H1 (cell line): ENCODE measurements at regions not wholly inside any gene's neighbourhood (a gene's known extent, or its start where the extent isn't known, plus 50 kb on each side); places are given as distances from the start of the nearest gene placed in this dataset.
"Not testable (repeated sequence)": the region's sequence is repeated elsewhere in the genome, so short reads cannot be mapped to it uniquely, and the experiment has no call there.

ENCODE experiments used
- CTCF ChIA-PET: fragments of 300-600 bp; sonication (Branson Sonifier 250); formaldehyde crosslinking; loops from one replicate; lab custom pipeline; 2021; ENCODE audit not compliant: partially characterized antibody; lab: Charles Lee
- POLR2A ChIA-PET: fragments of 300-600 bp; sonication (Branson Sonifier 250); formaldehyde crosslinking; loops from one replicate; lab custom pipeline; 2021; ENCODE audit warnings: inconsistent platforms; ENCODE audit not compliant: partially characterized antibody; lab: Charles Lee
- DNase-seq, 2 experiments: peaks; one replicate each; pipeline versions ENCODE4 v3.0.0 to v3.0.0-alpha.2; 2010 to 2022; ENCODE audit warnings: low spot score in 2 of 2, low read depth in 1 of 2, mixed read lengths in 1 of 2
- FAIRE-seq: peaks from 2 replicates; lab custom pipeline; 2011; peaks lifted over from hg19 to GRCh38; lab: Jason Lieb, UNC
- H2AFZ ChIP-seq: 2 replicates; pipeline ENCODE4 v1.8.1; 2012; ENCODE audit warnings: low read length, inconsistent platforms
- H2AK5ac ChIP-seq: 2 replicates; pipeline ENCODE4 v1.6.1; 2013; ENCODE audit warnings: low read depth, low read length
- H2BK120ac ChIP-seq: replicated peaks from 2 replicates; pipeline ENCODE3; 2013; ENCODE audit warnings: low read depth, low read length, inconsistent platforms
- H2BK12ac ChIP-seq: 2 replicates; pipeline ENCODE4 v1.6.1; 2013; ENCODE audit warnings: low read depth, low read length
- H2BK15ac ChIP-seq: 2 replicates; pipeline ENCODE4 v1.6.1; 2013; ENCODE audit warnings: low read length
- H2BK20ac ChIP-seq: 2 replicates; pipeline ENCODE4 v1.6.1; 2013; ENCODE audit warnings: low read length
- H2BK5ac ChIP-seq: 2 replicates; pipeline ENCODE4 v1.6.1; 2013; ENCODE audit warnings: low read depth, low read length
- H3K14ac ChIP-seq: 2 replicates; pipeline ENCODE4 v1.6.1; 2013; ENCODE audit warnings: inconsistent platforms; ENCODE audit not compliant: insufficient read length
- H3K18ac ChIP-seq: 2 replicates; pipeline ENCODE4 v1.6.1; 2013; ENCODE audit warnings: low read length; ENCODE audit errors: extremely low read depth
- H3K23ac ChIP-seq: 2 replicates; pipeline ENCODE4 v1.6.1; 2013; ENCODE audit warnings: inconsistent platforms; ENCODE audit not compliant: insufficient read length
- H3K23me2 ChIP-seq: 2 replicates; pipeline ENCODE4 v1.6.1; 2013; ENCODE audit warnings: low read depth, low read length
- H3K27ac ChIP-seq: 2 replicates; pipeline ENCODE4 v1.6.1; 2011; ENCODE audit warnings: low read depth, low read length, inconsistent platforms
- H3K27me3 ChIP-seq, 4 experiments: replicated peaks in 1 of 4; 1 replicate in 1 of 4; 2 replicates in 3 of 4; pipeline versions ENCODE4 v1.6.1 to v1.8.1; 2011 to 2013; ENCODE audit warnings: low read length in 3 of 4, mild to moderate bottlenecking in 3 of 4, inconsistent platforms in 2 of 4, mixed read lengths in 2 of 4, moderate library complexity in 1 of 4; ENCODE audit not compliant: control insufficient read depth in 3 of 4, insufficient read depth in 3 of 4; ENCODE audit errors: extremely low read depth in 1 of 4
- H3K36me3 ChIP-seq, 4 experiments: 2 replicates each; pipeline versions ENCODE4 v1.6.1 to v1.8.1; 2011 to 2013; ENCODE audit warnings: mild to moderate bottlenecking in 4 of 4, low read length in 3 of 4, moderate library complexity in 2 of 4, control low read depth in 1 of 4, inconsistent platforms in 1 of 4; ENCODE audit not compliant: insufficient read depth in 4 of 4, control insufficient read depth in 2 of 4
- H3K4ac ChIP-seq: replicated peaks from 2 replicates; pipeline ENCODE3; 2013; ENCODE audit warnings: low read length, low read depth, mixed read lengths, inconsistent platforms; ENCODE audit not compliant: insufficient read length
- H3K4me1 ChIP-seq, 4 experiments: replicated peaks in 1 of 4; 1 replicate in 1 of 4; 2 replicates in 3 of 4; pipeline versions ENCODE4 v1.6.1 to v1.8.1; 2011 to 2013; ENCODE audit warnings: low read length in 3 of 4, inconsistent platforms in 2 of 4, mixed read lengths in 1 of 4; ENCODE audit not compliant: insufficient read depth in 4 of 4, control insufficient read depth in 3 of 4
- H3K4me2 ChIP-seq, 2 experiments: 2 replicates each; pipeline versions ENCODE4 v1.6.1 to v1.8.1; 2011 to 2013; ENCODE audit warnings: low read depth in 2 of 2, low read length in 2 of 2, control low read depth in 1 of 2, inconsistent platforms in 1 of 2, mild to moderate bottlenecking in 1 of 2; ENCODE audit not compliant: insufficient read depth in 1 of 2
- H3K4me3 ChIP-seq, 4 experiments: fragments of 200-600, 300-600 bp in 1 of 4; sonication (generic), shearing (Covaris generic), sonication (Bioruptor Twin) in 1 of 4; 2 replicates each; pipeline versions ENCODE4 v1.5.1 to v1.8.1; 2011 to 2016; ENCODE audit warnings: low read length in 4 of 4, low read depth in 3 of 4, control low read depth in 2 of 4, inconsistent platforms in 2 of 4, mild to moderate bottlenecking in 2 of 4, mixed read lengths in 1 of 4, moderate library complexity in 1 of 4; ENCODE audit not compliant: insufficient read depth in 2 of 4; ENCODE audit errors: extremely low read depth in 1 of 4
- H3K56ac ChIP-seq: replicated peaks from 2 replicates; pipeline ENCODE3; 2013; ENCODE audit warnings: low read depth, mild to moderate bottlenecking, mixed read lengths, low read length, inconsistent platforms; ENCODE audit not compliant: insufficient read length
- H3K79me1 ChIP-seq: 2 replicates; pipeline ENCODE4 v1.6.1; 2013; ENCODE audit warnings: low read depth, low read length, control low read depth
- H3K79me2 ChIP-seq, 2 experiments: 2 replicates each; pipeline versions ENCODE4 v1.6.1 to v1.8.1; 2012 to 2013; ENCODE audit warnings: low read length in 2 of 2, mild to moderate bottlenecking in 2 of 2, inconsistent platforms in 1 of 2; ENCODE audit not compliant: insufficient read depth in 2 of 2, control insufficient read depth in 1 of 2
- H3K9ac ChIP-seq, 4 experiments: replicated peaks in 1 of 4; 1 replicate in 1 of 4; 2 replicates in 3 of 4; pipeline versions ENCODE4 v1.6.1 to v1.8.1; 2011 to 2013; ENCODE audit warnings: low read depth in 3 of 4, low read length in 3 of 4, control low read depth in 2 of 4, mild to moderate bottlenecking in 2 of 4, moderate library complexity in 2 of 4, inconsistent platforms in 1 of 4; ENCODE audit errors: extremely low read depth in 1 of 4
- H3K9me3 ChIP-seq, 2 experiments: 2 replicates each; pipeline versions ENCODE4 v1.6.1 to v1.8.1; 2012 to 2013; ENCODE audit warnings: mild to moderate bottlenecking in 2 of 2, moderate library complexity in 2 of 2, control low read depth in 1 of 2, inconsistent platforms in 1 of 2, low read depth in 1 of 2, low read length in 1 of 2, mixed read lengths in 1 of 2; ENCODE audit not compliant: insufficient read depth in 2 of 2
- H4K20me1 ChIP-seq, 2 experiments: replicated peaks in 1 of 2; 2 replicates each; pipeline versions ENCODE3 to v1.8.1; 2011 to 2013; ENCODE audit warnings: inconsistent platforms in 2 of 2, low read length in 2 of 2, mild to moderate bottlenecking in 1 of 2; ENCODE audit not compliant: insufficient read depth in 2 of 2, control insufficient read depth in 1 of 2
- H4K5ac ChIP-seq: 2 replicates; pipeline ENCODE4 v1.6.1; 2013; ENCODE audit warnings: low read length, low read depth, mixed read lengths, inconsistent platforms; ENCODE audit not compliant: insufficient read length
- H4K8ac ChIP-seq: 2 replicates; pipeline ENCODE4 v1.8.0; 2013; ENCODE audit warnings: mild to moderate bottlenecking, moderate library complexity, low read length, inconsistent platforms; ENCODE audit not compliant: insufficient read depth; ENCODE audit errors: extremely low read depth
- H4K91ac ChIP-seq: replicated peaks from 2 replicates; pipeline ENCODE3; 2013; ENCODE audit warnings: low read length, mixed read lengths, inconsistent platforms; ENCODE audit not compliant: insufficient read length
- WGBS, 2 experiments: shearing (Covaris generic) in 1 of 2; methylation state at CpG; one replicate each; pipeline versions ENCODE4 v1.1.6 to v1.1.7; 2013 to 2015; ENCODE audit warnings: low lambda C conversion rate in 2 of 2, mixed read lengths in 2 of 2, inconsistent platforms in 1 of 2, low coverage in 1 of 2, missing lambda C conversion rate in 1 of 2; ENCODE audit not compliant: insufficient replicate concordance in 2 of 2, insufficient coverage in 1 of 2, insufficient read length in 1 of 2; ENCODE audit errors: extremely low coverage in 1 of 2, missing lambda C conversion rate in 1 of 2; 5-methylcytosine and 5-hydroxymethylcytosine counted together

GRCh38 chr11:50337432-50337831 lies 304.8 kb downstream of the OR4C45 start:
- H3K56ac ChIP-seq, H2AK5ac ChIP-seq, DNase-seq, H3K9ac ChIP-seq, H3K23ac ChIP-seq, H3K23me2 ChIP-seq, FAIRE-seq, H2BK12ac ChIP-seq, H3K4ac ChIP-seq, H3K18ac ChIP-seq, H2BK20ac ChIP-seq, H3K4me2 ChIP-seq, H3K79me1 ChIP-seq, H3K14ac ChIP-seq, H2AFZ ChIP-seq, H3K4me3 ChIP-seq, H3K4me1 ChIP-seq, H4K91ac ChIP-seq, CTCF ChIA-PET, H4K20me1 ChIP-seq, POLR2A ChIA-PET, H3K27ac ChIP-seq, H4K5ac ChIP-seq, H2BK15ac ChIP-seq, H3K79me2 ChIP-seq, H3K27me3 ChIP-seq, H2BK120ac ChIP-seq, H3K36me3 ChIP-seq, H2BK5ac ChIP-seq, H4K8ac ChIP-seq: not testable (repeated sequence)
- peaks cover 36 to 59% of the 10 kb centered on the region in 2 experiments for H3K9me3 ChIP-seq
- no CpG with 5 or more reads among the region's 1 CpG for WGBS, 2 experiments

- H2BK120ac ChIP-seq, H3K9me3 ChIP-seq, H3K23ac ChIP-seq, H3K23me2 ChIP-seq, H3K4me3 ChIP-seq, H3K4me2 ChIP-seq, H3K79me1 ChIP-seq, H3K9ac ChIP-seq, POLR2A ChIA-PET, H3K27me3 ChIP-seq, H2BK5ac ChIP-seq, H2AFZ ChIP-seq, H3K56ac ChIP-seq, H3K4ac ChIP-seq, H3K18ac ChIP-seq, FAIRE-seq, H4K20me1 ChIP-seq, H2BK20ac ChIP-seq, H3K14ac ChIP-seq, H2AK5ac ChIP-seq, H2BK12ac ChIP-seq, H3K27ac ChIP-seq, CTCF ChIA-PET, H4K5ac ChIP-seq, H3K36me3 ChIP-seq, DNase-seq, H4K8ac ChIP-seq, H2BK15ac ChIP-seq, H3K4me1 ChIP-seq, H4K91ac ChIP-seq, H3K79me2 ChIP-seq: not testable (repeated sequence)
- WGBS, 2 experiments = no CpG with 5 or more reads among the region's 3 CpGs
Measured at GRCh38 chr11:50348018-50348417, 315.3 kb downstream of the OR4C45 start.
